Activated B cell treated with CpG ODN at 0.5 μM for 24 hours (primary cell): ENCODE measurements at regions not wholly inside any gene's neighbourhood (a gene's known extent, or its start where the extent isn't known, plus 50 kb on each side); places are given as distances from the start of the nearest gene placed in this dataset.

ENCODE experiments used
- ATAC-seq: fragments of 200-7000 bp; cut with Tn5 transposase; one replicate; pipeline ENCODE4 v1.10.0; 2021; ENCODE audit warnings: low read depth, mild to moderate bottlenecking, moderate library complexity
- CTCF ChIA-PET: fragments of 350-600 bp; sonication (Branson Sonifier 250); formaldehyde crosslinking; loops from one replicate; lab custom pipeline; 2021; ENCODE audit warnings: antibody characterized with exemption; lab: Charles Lee
- POLR2A ChIA-PET: fragments of 350-600 bp; sonication (Branson Sonifier 250); formaldehyde crosslinking; loops from one replicate; lab custom pipeline; 2021; ENCODE audit warnings: antibody characterized with exemption; lab: Charles Lee
- DNase-seq: peaks from one replicate; pipeline ENCODE4 v3.0.0; 2022
- H3K27ac Mint-ChIP-seq: one replicate; pipeline ENCODE4 v1.8.0; 2020; ENCODE audit warnings: mixed read lengths
- H3K27me3 Mint-ChIP-seq: one replicate; pipeline ENCODE4 v1.8.0; 2021; ENCODE audit warnings: mixed read lengths
- H3K36me3 Mint-ChIP-seq: one replicate; pipeline ENCODE4 v1.8.0; 2021; ENCODE audit warnings: low read depth, mixed read lengths
- H3K4me1 Mint-ChIP-seq: one replicate; pipeline ENCODE4 v1.8.0; 2021; ENCODE audit warnings: mixed read lengths
- H3K4me3 Mint-ChIP-seq: one replicate; pipeline ENCODE4 v1.8.0; 2020; ENCODE audit warnings: mild to moderate bottlenecking, mixed read lengths
- H3K9me3 Mint-ChIP-seq: one replicate; pipeline ENCODE4 v1.8.0; 2020; ENCODE audit warnings: mixed read lengths
- intact Hi-C: fragments of 100-400 bp; cut with micrococcal nuclease; formaldehyde crosslinking; loops from one replicate; pipeline ENCODE4 v1.15.1; 2024
- TF ChIP-seq, protein P1 (sequence below): fragments of 200-600 bp; IDR thresholded peaks from one replicate; pipeline ENCODE4 v1.8.0; 2022; ENCODE audit warnings: antibody characterized with exemption, mild to moderate bottlenecking

DNA sequence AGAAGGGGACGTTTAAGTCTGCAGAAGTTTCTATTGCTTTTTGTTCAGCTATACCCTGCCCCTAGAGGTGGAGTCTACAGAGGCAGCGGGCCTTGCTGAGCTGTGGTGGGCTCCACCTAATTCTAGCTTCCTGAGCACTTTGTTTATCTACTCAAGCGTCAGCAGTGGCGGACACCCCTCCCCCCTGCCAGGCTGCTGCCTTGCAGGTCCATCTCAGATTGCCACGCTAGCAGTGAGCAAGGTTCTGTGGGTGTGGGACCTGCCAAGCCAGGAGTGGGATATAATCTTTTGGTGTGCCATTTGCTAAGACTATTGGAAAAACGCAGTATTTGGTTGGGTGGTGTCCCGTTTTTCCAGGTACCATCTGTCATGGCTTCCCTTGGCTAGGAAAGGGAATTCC lies 147.3 kb upstream of the PRPS1L1 start:
- intact Hi-C loops, result no loop called here
- ChIA-PET CTCF (no interaction called here), POLR2A (no interaction called here)
- Mint-ChIP-seq H3K36me3 (no peaks in the 10 kb centered on the region), H3K9me3 (no peaks in the 10 kb centered on the region), H3K4me3 (no peak overlapping the region), H3K27me3 (peaks cover 4% of the 10 kb centered on the region), H3K4me1 (peaks cover 51% of the 10 kb centered on the region), H3K27ac (no peak overlapping the region)
- TF ChIP-seq, protein P1, sequence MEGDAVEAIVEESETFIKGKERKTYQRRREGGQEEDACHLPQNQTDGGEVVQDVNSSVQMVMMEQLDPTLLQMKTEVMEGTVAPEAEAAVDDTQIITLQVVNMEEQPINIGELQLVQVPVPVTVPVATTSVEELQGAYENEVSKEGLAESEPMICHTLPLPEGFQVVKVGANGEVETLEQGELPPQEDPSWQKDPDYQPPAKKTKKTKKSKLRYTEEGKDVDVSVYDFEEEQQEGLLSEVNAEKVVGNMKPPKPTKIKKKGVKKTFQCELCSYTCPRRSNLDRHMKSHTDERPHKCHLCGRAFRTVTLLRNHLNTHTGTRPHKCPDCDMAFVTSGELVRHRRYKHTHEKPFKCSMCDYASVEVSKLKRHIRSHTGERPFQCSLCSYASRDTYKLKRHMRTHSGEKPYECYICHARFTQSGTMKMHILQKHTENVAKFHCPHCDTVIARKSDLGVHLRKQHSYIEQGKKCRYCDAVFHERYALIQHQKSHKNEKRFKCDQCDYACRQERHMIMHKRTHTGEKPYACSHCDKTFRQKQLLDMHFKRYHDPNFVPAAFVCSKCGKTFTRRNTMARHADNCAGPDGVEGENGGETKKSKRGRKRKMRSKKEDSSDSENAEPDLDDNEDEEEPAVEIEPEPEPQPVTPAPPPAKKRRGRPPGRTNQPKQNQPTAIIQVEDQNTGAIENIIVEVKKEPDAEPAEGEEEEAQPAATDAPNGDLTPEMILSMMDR, result no peak
- no peak for DNase-seq
- ATAC-seq, result no peak

DNA sequence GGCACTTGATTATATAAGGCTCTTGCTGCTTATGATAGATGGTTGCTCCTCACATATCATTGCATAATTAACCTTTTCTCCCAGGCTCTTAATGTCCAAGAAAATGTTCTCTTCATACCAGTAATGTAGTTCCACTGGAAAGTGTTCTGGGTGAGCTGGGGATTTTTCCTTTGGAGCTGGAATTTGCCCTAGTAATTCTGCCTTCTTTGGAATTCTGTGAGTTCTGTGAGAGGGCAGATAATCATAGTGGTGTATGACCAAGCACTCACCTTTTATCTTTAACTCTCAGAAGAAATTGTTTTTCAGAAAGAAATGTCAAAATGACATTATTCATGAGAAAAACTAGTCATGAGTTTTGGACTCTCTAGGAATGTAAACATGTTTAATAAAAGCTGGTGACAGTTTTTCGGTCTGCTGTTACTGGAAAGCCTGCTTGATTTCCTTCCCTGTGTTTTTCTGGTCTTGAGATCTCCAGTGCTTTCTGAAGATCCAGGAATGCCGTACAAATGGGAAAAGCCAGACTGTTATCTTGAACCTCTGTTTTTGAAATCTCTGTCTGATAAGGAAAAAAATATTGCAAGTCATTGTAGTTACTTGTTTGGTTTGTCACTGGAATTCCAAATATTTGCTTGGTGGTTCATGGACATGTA lies 148.3 kb upstream of the PRPS1L1 start:
- intact Hi-C loops, result no loop called here
- peaks cover 51% of the 10 kb centered on the region for H3K4me1 Mint-ChIP-seq
- H3K9me3 Mint-ChIP-seq, result peaks cover 1% of the 10 kb centered on the region
- TF ChIP-seq, protein P1, result no peak
- no peaks in the 10 kb centered on the region for H3K36me3 Mint-ChIP-seq
- H3K27me3 Mint-ChIP-seq, result no peaks in the 10 kb centered on the region
- ATAC-seq (no peak), DNase-seq (no peak)
- H3K27ac Mint-ChIP-seq, result no peak overlapping the region
- ChIA-PET CTCF (interaction anchor here (0.7 kb wide), 1 partner anchor 135 kb away, joined by 4 read pairs; no protein-coding TSS in a partner anchor), POLR2A (no interaction called here)
- no peak overlapping the region for H3K4me3 Mint-ChIP-seq

DNA sequence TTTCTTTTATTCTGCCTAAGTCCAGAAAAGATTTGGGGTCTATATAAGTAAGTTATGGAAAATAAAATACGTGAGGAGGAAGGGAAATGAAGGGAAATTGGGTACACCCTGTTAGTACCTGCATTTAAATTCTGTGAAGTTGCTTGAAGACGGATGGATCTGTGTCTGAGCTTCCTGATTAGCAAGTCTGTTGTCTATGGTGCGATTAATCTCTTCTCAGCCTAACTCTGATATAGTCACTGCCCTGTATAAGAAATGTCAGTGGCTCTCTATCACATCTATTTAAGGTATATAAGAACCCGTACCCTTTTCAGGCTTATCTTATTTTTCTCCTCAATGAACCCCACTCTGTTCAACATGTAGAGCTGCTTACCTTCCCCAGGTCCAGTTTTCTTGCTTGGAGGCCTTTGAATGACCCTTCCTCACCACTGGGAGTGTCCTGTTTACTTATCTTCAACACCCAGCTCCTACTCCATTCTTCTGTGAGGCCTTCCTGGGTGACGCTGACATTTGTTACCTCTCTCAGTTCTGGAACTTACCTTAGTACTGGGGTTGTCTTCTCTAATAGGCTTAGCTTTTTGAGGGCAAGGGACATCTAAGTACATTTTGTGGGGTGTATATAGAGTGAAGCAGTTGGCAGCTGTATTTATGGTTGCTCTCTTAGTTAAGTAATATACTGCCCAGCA lies 149.6 kb upstream of the PRPS1L1 start:
- Mint-ChIP-seq H3K4me1 (peaks cover 51% of the 10 kb centered on the region), H3K27me3 (no peaks in the 10 kb centered on the region), H3K4me3 (no peak overlapping the region), H3K27ac (no peak overlapping the region), H3K36me3 (no peaks in the 10 kb centered on the region), H3K9me3 (peaks cover 2% of the 10 kb centered on the region)
- DNase-seq (no peak), ATAC-seq (no peak)
- TF ChIP-seq, protein P1, result no peak
- CTCF ChIA-PET, result no interaction called here
- intact Hi-C loops, result no loop called here
- POLR2A ChIA-PET, result no interaction called here

DNA sequence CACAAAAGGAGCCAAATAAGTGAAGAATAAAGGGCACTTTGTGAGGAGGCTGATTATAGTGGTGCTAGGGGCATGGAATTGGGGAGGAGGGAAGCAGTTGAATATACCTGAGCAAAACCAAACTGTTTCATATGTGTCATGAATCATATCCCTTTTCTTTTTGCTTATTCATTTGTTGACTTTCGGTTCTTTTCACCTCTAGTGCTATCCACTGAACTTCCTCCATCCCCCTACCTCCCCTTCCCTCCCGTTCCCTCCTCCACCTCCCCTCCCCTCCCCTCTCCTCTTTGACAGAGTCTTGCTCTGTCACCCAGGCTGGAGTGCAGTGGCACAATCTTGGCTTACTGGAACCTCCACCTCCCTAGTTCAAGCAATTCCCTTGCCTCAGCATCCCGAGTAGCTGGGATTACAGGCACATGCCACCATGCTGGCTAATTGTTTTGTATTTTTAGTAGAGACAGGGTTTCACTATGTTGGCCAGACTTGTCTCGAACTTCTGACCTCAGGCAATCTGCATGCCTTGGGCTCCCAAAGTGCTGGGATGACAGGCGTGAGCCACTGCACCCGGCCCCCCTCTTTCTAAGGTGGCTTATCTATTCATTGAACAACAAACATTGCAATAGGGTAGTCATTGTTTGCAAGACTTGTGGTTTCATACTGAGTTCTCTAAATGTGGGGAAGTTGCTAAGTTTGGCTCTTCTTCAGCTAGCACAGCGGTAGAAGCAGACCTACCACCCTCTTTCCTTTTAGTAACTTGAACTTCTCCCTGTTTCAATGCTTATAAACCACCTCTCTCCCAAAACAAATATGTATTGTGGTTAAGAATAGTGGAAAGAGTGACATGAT lies 150.4 kb upstream of the PRPS1L1 start:
- peak overlapping the region; percentile 42 for H3K4me3 Mint-ChIP-seq
- no peak for DNase-seq
- no peaks in the 10 kb centered on the region for H3K27me3 Mint-ChIP-seq
- ATAC-seq, result peak; percentile 77
- H3K9me3 Mint-ChIP-seq, result peaks cover 2% of the 10 kb centered on the region
- TF ChIP-seq, protein P1, result no peak
- POLR2A ChIA-PET, result no interaction called here
- H3K36me3 Mint-ChIP-seq, result no peaks in the 10 kb centered on the region
- intact Hi-C loops, result no loop called here
- H3K4me1 Mint-ChIP-seq, result peaks cover 51% of the 10 kb centered on the region
- peak overlapping the region; percentile 62 for H3K27ac Mint-ChIP-seq
- CTCF ChIA-PET, result no interaction called here

DNA sequence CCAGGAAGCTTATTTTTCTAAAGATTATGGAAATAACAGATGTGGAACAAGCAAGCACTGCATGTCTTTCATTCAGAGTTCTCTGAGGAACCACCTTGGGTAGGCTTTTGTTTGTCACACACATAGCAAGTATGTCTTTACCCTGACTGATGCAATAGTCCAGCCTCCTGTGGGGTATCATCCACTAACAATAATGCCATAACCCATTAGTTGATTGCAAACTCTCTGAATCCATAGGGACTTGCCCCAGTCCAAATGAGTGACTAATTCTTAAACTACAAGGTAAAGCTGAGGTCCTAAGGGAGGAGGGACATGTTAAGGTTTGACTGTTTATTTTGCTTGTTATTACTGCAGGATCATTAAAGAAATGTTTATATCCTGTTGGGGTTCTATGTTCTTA lies 151.4 kb upstream of the PRPS1L1 start:
- no peaks in the 10 kb centered on the region for H3K27me3 Mint-ChIP-seq
- ATAC-seq (no peak), DNase-seq (no peak)
- H3K27ac Mint-ChIP-seq, result no peak overlapping the region
- intact Hi-C loops, result no loop called here
- no peak overlapping the region for H3K4me3 Mint-ChIP-seq
- H3K4me1 Mint-ChIP-seq, result peaks cover 50% of the 10 kb centered on the region
- H3K36me3 Mint-ChIP-seq, result no peaks in the 10 kb centered on the region
- POLR2A ChIA-PET, result no interaction called here
- CTCF ChIA-PET, result no interaction called here
- H3K9me3 Mint-ChIP-seq, result peaks cover 2% of the 10 kb centered on the region
- TF ChIP-seq, protein P1, result no peak
